ENCODE measurements at regions not wholly inside any gene's neighbourhood (a gene's known extent, or its start where the extent isn't known, plus 50 kb on each side); places are given as distances from the start of the nearest gene placed in this dataset.
"Not testable (repeated sequence)": the region's sequence is repeated elsewhere in the genome, so short reads cannot be mapped to it uniquely, and the experiment has no call there.

DNA sequence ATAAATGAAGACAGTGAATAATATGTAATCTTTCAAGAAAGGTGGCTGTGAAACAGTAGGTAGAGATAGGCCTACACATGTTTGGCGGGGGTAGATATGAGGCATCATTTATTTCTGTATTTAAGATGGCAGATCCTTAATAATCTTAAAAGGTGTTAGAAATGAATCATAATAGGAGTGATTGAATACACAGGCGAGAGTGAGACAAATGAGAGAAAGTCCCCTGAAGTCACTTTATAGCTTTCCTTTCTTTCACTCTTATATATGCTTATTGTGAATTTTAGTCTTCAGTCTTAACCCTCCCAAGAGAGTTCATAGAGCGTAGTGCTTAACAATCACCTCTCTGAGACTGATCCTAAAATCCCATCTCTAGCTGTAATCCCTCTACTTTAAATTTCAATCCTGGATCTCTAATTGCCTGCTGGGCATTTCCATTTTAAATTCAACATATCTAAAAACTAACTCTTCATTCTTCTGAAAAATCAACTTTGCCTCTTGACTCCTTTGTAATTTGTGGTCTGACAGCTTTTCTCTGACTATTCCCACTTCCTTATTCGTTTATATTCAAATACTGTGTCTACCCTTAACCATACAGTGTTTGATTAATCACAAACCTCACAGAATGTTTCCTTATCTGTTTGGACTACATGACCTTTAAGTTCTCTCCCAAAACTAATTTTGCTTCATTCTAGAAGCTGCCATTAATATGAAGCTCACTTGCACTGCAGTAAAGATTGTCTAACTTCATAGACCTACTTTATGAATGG is 463.7 kb upstream of the FSIP2 start:
- DNase-seq = no peak

DNA sequence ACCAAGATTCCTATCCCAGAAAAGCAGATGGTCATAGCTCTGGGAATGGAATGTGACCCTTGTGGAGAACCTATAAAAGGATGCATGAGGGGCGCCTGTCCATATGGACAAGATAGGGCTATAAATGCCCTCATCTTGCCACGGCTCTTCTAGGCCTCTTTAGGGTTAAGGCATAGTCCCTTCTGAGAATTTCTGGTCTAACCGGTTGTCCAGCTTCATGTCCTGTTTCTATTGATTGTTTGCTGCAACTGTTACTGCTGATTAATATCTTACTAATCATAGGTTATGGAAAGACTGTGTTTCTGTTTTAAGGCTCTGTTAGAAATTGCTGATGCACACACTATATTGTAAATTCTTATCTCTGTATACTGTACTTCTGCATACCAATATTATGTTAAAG is 462.6 kb upstream of the FSIP2 start:
- not testable (repeated sequence) for DNase-seq

DNA sequence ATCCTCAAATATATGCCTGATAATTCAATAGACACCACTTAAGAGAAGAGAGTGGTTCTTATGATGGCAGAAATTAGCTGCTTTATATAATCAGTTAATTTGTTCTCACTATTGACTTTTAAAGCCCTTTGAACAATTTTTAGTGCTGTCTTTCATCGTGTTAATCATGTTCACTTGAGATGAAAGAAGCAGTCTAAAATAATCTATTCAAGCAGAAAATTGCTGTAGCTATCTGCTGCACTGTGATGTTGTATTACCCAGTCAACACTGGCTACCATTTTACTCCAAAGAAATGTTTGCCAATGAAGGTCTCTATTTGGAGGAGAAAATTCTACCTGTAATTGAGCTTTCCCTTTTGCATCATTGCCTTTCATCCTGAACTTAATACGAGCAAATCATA is 459.8 kb upstream of the FSIP2 start:
- DNase-seq = no peak

DNA sequence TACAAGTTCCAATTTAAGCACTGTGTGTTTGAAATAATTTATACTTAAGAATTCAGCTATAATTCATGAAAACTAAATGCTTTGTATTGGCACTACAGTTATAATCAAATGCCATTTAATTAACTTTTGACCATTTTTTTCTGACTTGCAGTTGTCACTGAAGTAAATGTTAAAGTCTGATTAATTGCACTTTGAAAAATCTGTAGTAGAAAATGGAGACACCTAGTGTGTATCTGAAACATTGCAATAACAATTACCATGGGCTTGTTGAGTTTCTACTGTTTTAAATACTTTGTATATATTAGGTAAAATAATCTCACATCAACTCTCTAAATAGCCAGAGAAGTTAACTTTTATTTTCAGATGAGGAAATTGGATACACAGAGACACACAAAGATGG is 458.6 kb upstream of the FSIP2 start:
- DNase-seq = peak; percentile 3

DNA sequence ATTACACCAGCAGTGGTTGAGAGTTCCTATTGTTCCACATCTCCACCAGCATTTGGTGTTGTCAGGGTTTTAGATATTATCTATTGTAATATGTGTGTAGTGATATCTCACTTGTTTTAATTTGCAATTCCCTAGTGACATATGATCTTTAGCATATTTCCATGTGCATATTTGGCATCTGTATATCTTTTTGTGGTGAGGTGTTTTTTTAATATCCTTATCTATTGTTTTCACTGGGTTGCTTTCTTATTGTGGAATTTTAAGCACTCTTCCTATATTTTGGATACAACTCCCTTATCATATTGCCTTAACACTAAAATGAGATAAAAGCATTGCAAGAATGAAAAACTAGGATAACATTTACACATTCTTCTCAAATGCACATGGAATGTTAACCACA is 453.9 kb upstream of the FSIP2 start:
- no peak for DNase-seq

DNA sequence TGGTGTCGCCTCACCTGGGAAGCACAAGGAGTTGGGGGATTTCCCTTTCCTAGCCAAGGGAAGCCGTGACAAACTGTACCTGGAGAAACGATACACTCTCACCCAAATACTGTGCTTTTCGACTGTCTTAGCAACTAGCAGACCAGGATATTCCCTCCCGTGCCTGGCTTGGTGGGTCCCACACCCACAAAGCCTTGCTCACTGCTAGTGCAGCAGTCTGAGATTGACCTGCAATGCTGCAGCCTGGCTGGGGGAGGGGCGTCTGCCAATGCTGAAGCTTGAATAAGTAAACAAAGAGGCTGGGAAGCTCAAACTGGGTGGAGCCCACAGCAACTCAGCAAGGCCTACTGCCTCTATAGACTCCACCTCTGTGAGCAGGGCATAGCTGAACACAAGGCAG is 448.6 kb upstream of the FSIP2 start:
- DNase-seq = peak; percentile 10

DNA sequence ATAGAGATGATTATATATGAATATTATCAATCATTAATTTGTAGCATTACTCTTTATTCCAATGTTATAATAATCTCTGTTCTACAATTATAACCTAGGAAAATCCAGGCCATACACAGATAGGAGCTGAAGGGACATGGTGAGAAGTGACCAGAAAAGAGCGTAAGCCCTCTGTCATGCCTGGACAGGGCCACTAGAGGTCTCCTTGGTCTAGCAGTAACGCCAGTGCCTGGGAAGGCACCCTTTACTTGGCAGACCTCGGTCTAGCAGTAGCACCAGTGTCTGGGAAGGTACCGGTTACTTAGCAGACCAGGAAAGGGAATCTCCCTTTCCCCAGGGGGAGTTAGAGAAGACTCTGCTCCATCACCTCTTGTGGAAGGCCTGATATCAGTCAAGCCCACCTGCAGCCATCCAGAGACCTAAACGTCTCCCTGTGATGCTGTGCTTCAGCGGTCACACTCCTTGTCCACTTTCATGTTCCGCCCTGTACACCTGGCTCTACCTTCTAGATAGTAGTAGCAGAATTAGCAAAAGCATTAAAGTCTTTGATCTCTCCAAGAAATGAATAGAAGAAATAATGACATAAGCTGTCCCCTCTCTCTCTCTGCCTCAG is 447.5 kb upstream of the FSIP2 start:
- DNase-seq = peak; percentile 33

DNA sequence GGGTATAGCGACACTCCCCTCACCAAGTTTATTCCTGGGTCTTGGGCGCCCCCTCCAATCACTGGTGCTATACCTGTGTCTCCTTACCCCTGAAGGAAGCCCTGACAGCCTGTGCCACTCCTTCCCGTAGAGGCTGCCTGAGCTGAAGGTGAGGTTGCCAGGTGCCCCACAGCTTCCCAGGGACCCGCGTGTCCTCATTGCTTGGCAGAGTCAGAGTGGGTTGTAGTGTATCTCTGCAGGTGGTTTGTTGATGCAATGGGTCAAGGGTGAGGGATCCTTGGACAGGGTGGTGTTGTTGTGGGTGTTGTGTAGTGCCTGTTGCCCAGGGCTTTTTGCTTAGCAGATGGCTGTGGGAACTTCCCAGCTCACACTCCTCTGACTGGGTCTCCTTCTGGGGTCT is 438.7 kb upstream of the FSIP2 start:
- DNase-seq = no peak

DNA sequence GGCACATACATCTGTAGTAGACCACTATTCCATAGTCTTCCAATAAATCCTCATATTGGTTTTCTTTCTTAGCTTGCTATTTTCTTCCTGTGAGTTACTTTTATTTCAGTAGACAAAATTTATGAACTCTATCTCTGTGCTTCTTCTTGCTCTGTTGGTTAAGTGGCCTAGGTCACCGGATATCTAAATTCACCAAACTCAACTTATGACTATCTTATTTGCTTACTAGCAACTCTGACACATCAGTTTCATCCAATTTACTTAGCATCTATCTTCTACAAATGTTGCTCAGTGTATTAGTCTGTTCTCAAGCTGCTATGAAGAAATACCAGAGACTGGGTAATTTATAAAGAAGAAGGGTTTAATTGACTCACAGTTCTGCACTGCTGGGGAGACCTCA is 432.5 kb upstream of the FSIP2 start:
- no peak for DNase-seq

DNA sequence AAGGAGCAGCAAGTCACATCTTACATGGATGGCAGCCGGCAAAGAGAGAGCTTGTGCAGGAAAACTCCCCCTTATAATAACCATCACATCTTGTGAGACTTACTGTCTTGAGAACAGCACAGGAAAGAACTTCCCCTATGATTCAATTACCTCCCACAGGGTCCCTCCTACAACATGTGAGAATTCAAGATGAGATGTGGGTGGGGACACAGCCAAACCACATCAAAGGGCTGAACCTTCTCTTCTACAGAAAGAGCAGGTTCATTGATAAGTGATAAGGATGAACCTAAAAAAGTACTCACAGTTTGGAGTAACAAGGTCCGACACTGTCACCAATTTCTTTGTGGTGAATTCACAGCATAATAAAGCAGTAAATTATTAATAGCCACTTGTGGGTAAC is 422.2 kb upstream of the FSIP2 start:
- DNase-seq = no peak

DNA sequence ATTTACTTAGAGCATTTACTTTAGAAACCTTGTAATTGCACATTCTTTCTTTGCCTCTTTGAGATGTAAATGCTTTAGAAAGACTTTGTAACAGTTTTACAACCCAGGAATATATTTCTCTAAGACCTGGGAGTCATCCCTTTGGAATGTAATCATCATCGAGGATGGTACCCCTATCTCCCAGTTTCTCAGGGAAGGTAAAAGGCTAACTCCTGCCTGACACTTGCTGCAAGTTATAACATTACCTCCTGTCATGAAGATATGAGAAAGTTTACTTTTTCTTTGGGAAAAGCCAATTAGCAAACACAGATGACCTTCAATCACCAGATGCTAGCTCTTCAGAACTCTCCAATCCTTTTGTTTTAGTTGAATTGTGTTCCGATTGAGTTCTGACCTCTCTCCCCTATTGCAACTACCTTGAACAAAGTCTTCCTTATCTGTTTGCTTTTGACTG is 420.3 kb upstream of the FSIP2 start:
- no peak for DNase-seq

DNA sequence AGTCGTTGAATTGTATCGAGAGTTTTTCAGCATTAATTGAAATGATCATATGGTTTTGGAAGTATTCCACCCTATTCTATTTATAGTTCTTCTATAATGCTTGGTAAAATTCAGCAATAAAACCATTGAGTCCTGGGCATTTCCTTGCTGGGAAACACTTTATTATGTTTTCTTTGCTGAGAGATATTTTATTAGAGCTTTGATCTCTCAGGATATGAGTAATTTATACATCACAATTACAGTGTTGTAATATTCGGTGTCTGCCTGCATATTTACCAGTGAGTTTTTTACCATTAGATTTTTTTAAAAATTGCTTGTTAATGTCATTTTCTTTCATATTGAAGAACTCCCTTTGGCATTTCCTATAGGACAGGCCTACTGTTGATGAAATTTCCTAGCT is 402.7 kb upstream of the FSIP2 start:
- DNase-seq = no peak

DNA sequence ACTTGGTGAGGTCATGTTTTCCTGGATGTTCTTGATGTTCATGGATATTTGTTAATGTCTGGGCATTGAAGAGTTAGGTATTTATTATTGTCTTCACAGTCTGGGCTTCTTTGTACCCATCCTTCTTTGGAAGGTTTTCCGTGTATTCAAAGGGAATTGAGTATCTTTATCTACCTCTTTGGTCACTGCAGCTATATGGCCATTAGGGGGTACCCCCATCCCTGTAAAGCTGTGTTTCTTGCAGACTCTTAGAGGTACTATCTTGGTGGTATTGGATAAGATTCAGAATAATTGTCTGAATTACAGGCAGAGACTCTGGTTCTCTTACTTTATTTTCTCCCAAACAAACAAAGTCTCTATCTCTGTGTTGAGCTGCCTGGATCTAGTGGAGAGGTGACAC is 401.6 kb upstream of the FSIP2 start:
- DNase-seq = no peak

DNA sequence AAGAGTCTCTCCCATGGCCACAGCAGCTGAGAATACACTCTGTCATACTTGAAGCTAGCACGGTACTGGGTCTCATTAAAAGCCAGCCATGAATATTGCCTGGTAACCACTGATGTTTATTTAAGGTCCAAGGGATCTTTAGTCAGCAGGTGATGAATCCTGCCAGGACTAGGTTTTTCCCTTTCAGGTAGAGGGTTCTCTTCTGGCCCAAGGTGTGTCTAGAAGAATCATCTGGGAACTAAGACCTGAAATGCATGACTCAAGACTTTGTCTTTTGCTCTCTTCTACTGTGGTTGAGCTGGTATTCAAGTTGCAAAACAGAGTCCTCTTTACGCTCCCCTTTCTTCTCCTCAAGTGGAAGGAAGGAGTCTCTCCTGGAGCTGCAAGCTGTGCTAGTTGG is 400.5 kb upstream of the FSIP2 start:
- no peak for DNase-seq

DNA sequence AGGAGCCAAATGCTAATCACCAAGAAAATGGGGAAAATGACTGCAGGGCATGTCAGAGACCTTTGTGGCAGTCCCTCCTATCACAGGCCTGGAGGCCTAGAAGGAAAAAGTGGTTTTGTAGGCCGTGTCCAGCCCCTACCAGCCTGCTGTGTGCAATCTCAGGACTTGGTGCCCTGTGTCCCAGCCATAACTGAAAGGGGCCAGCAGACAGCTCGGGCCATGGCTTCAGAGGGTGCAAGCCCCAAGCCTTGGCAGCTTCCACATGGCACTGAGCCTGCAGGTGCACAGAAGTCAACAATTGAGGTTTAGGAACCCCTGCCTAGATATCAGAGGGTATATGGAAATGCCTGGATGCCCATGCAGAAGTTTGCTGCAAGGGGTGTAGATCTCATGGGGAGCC is 391.2 kb upstream of the FSIP2 start:
- no peak for DNase-seq

DNA sequence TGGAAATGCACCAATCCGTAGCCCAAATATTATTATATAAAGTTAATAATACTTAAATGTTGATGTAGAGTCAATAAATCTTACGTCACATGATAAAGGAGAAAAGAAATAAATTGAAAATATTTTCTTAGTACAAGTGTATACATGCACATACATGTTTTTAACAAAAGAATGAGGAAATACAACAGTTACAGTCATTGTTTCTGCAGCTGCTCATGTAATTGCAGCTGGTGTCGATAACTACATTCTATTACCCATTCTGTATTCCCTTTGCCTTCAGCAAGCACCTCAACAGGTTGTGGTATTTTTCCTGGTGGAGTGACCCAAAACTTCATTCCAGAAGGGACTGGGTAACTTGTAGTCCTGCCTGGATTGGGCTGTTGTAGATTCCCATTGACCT is 377.8 kb upstream of the FSIP2 start:
- no peak for DNase-seq

DNA sequence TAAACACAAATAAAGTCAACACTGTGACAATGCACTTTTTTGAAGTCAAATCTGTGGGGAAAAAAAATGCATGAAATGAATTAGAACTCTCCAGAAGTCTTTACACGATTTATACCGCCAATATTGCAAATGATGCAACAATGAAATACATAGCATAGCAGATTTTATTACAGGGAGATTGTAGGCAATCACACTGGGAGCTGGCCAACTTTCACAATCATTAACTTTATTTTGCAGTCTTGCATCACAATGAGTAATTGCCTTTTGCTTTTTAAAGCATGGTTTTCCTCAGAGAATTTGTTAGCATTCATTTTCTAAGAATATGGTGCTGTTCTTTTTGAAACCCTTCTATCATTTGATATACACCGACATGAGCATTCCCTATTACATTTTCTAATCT is 366.4 kb upstream of the FSIP2 start:
- DNase-seq = no peak

DNA sequence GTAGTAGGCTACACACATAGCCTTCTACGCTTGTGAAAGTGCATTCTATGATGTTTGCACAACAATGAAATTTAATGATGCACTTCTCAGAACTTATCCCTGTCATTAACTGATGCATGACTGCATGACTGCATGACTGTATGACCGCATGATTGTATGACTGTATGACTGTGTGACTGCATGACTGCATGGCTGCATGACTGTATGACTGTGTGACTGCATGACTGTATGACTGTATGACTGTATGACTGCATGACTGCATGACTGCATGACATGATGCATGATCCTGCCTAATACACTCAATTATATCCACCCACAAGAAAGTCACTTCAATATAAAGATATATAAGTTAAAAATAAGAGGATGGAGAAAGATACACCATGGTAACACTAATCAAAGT is 365.4 kb upstream of the FSIP2 start:
- no peak for DNase-seq

DNA sequence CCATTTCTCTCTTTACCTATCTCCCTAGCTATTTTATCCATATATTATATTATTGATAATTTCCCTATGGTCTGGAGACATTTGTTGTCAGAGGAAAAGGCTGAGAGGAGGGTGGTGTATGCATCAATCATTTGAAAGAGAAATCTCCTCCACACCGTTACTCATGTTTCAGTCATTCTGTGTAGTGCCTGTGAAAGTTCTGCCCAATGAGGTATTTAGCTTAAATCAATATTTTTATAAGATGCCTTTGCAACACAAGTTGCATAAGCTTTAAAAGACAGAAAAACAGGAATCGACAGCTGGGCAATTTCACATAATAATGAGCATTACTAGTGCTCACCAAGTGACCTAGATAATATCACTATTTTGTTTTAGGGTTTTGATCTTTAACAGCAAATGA is 363.7 kb upstream of the FSIP2 start:
- no peak for DNase-seq

DNA sequence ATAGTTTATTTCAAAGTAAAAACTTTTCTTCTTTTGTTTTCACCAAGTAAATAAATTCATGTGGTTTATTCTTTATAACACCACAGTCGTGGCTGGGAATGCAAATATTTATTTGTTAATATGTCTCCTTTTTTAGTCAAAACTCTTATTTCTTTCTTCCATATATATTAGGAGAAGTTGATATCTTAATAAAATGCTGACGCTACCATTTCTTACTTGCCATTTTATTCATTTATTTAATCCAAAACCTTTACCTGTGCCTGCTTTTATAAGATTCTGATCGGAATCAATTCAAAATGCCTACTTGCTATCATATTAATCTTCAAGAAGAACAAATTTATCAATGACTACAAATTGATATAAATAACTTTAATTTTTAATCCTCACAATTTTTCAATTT is 362.9 kb upstream of the FSIP2 start:
- no peak for DNase-seq

DNA sequence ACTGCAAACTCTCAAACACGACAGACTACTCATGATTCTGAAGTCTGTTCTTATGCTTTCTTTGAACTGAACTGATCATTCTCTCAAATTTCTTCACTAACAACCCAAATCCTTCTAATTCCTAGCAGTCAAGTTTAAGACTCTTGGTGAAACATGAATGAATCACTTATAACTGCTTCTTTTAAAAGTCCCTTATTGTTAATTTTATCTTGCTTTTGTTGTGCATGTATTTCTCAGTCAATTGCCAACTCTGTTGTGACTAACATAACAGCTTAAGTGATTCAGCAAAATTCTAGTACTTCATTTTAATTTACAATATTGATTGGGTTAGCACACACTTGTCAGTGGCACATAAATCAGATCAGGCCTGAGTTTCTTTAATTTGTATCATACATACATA is 357.0 kb upstream of the FSIP2 start:
- DNase-seq = no peak

DNA sequence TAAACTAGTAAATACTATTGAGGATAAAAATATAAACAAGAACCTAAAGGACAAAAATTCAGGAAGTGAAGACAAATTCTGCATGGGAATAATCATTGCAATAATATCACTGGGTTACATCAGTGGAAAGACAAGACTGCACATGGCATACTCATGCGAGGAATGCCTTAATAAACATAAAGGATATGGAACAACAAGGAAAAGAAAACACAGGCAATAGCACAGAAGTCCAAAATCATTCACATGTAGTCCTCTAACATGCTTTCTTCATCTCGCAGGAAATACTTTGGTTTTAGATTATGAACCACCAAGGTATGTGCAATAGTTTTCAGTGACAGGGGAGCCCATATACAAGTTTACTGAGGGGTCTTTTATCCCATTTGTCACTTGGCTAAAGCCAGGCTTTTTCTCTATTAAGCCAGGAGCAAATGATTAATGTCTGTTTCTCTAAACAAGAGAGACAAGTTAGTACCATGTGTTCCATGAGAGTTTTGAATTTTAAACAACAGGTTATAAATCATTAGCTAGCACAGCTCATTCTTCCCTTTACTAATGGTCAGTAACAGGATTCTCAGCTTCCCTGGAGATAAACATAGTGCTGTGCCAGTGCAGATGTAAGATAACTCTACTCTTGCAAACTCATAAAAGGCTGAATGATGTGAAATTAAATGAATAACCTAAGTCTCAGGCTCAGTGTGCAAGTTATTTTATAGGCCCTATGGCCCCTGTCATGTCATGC is 353.6 kb upstream of the FSIP2 start:
- DNase-seq = no peak

DNA sequence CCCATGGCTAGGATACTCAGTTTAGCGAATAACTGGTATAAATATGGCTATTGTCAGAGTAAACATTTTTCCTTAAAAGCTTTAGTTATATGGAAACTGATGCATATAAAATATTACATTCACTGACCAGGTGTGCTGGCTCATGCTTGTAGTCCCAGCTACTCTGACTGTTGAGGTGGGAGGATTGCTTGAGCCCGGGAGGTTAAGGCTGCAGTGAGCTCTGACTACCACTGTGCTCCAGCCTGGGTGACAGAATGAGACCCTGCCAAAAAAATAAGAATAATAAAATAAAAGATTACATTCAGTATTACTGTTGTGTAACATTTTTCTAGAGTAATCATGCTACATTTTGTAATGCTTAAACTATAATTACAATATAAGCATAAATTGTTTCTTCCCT is 350.4 kb upstream of the FSIP2 start:
- no peak for DNase-seq

DNA sequence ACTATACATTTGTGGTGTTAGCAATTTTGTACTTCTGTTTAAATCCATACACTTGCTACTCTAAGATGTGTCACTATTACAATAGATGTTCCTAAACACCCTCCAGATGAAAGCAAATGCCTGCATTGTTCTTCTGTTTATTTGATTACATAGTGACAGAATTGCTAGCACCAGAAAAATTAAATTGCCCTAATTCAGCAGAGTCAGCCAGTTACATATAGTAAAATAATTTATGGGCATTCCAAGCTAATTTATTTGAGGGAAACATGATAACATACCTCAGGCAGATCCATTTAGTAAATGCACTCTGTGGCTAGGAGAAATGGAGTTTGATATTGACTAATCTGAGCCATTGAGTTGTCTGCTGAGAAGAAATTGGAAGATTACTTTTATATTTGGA is 347.1 kb upstream of the FSIP2 start:
- DNase-seq = no peak

Data from COR-L47 (cell line).